Caco-2 (cell line): ENCODE measurements at regions not wholly inside any gene's neighbourhood (a gene's known extent, or its start where the extent isn't known, plus 50 kb on each side); places are given as distances from the start of the nearest gene placed in this dataset.

Source experiments
- BruUV-seq: library from RNA; stranded (reverse); fragments of 400-500 nt; replicated peaks from 2 replicates; lab custom pipeline; 2021; lab: Mats Ljungman, UMichigan
- CTCF ChIA-PET: fragments of 300-600 bp; sonication (Branson Sonifier 250); formaldehyde crosslinking; loops from one replicate; lab custom pipeline; 2022; ENCODE audit warnings: antibody characterized with exemption; lab: Charles Lee
- POLR2A ChIA-PET: fragments of 300-600 bp; sonication (Branson Sonifier 250); formaldehyde crosslinking; loops from one replicate; lab custom pipeline; 2022; ENCODE audit warnings: antibody characterized with exemption; lab: Charles Lee
- DNase-seq, 2 experiments: peaks; one replicate each; pipeline versions ENCODE4 v3.0.0 to v3.0.0-alpha.2; 2020 to 2022
- H3K27me3 ChIP-seq: replicated peaks from 2 replicates; pipeline ENCODE4 v1.6.0; 2011; ENCODE audit warnings: low read length; ENCODE audit not compliant: control insufficient read depth, insufficient read depth
- H3K36me3 ChIP-seq: 2 replicates; pipeline ENCODE4 v1.5.1; 2011; ENCODE audit warnings: low read length; ENCODE audit not compliant: control insufficient read depth, insufficient read depth
- H3K4me1 ChIP-seq: fragments of 250-450 bp; sonication (Bioruptor Pico); 2 replicates; pipeline ENCODE4 v1.5.1; 2020; ENCODE audit warnings: mild to moderate bottlenecking
- H3K4me3 ChIP-seq: 2 replicates; pipeline ENCODE4 v1.5.1; 2011; ENCODE audit warnings: low read depth, mild to moderate bottlenecking, control low read depth, low read length
- H3K9me3 ChIP-seq: fragments of 250-450 bp; sonication (Bioruptor Pico); 2 replicates; pipeline ENCODE4 v1.5.1; 2020; ENCODE audit warnings: mild to moderate bottlenecking, moderate library complexity
- H3K27ac Mint-ChIP-seq: one replicate; pipeline ENCODE4 v1.8.0; 2022; ENCODE audit warnings: mixed read lengths; ENCODE audit not compliant: unreplicated experiment
- H3K27me3 Mint-ChIP-seq: one replicate; pipeline ENCODE4 v1.8.0; 2022; ENCODE audit warnings: mixed read lengths; ENCODE audit not compliant: insufficient read depth, unreplicated experiment
- H3K36me3 Mint-ChIP-seq: one replicate; pipeline ENCODE4 v1.8.0; 2022; ENCODE audit warnings: mild to moderate bottlenecking, mixed read lengths; ENCODE audit not compliant: insufficient read depth, unreplicated experiment
- H3K4me1 Mint-ChIP-seq: one replicate; pipeline ENCODE4 v1.8.0; 2022; ENCODE audit warnings: low read depth, mixed read lengths; ENCODE audit not compliant: unreplicated experiment
- H3K4me3 Mint-ChIP-seq: one replicate; pipeline ENCODE4 v1.8.0; 2022; ENCODE audit warnings: mild to moderate bottlenecking, moderate library complexity, mixed read lengths; ENCODE audit not compliant: unreplicated experiment
- H3K9me3 Mint-ChIP-seq: one replicate; pipeline ENCODE4 v1.8.0; 2022; ENCODE audit warnings: mixed read lengths; ENCODE audit not compliant: unreplicated experiment
- intact Hi-C: fragments of 100-400 bp; cut with micrococcal nuclease; formaldehyde crosslinking; loops from one replicate; pipeline ENCODE4 v1.10.0; 2022; ENCODE audit not compliant: unreplicated experiment
- TF ChIP-seq, protein P1 (sequence below), 2 experiments: fragments of 200-600 bp in 1 of 2; IDR thresholded peaks; 1 replicate in 1 of 2; 2 replicates in 1 of 2; pipeline versions ENCODE4 v1.5.1 to v1.8.0; 2011 to 2022; ENCODE audit warnings: antibody characterized with exemption in 1 of 2, control low read depth in 1 of 2, inconsistent platforms in 1 of 2, low read depth in 1 of 2, low read length in 1 of 2, mild to moderate bottlenecking in 1 of 2, moderate library complexity in 1 of 2; ENCODE audit not compliant: insufficient read depth in 1 of 2, severe bottlenecking in 1 of 2, unreplicated experiment in 1 of 2

DNA sequence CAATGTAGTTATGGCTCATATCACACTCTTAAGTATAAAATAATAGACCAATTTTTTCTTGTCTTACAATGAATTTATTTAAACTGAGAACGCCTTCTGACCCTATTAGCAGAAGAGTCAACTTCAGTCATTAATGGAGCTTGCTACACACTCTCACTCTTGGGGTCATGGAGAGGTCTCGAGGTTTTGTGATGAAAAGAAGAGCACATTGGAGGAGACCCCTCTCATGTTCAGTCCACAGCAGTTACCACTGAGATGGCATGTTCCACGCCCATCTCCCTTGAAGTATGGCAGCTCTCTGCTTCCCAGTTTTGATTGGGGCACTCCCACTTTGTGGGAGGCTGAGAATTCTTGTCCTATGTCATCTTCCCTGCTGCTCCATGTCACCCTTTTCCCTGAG is 266.4 kb downstream of the RPS29 start:
- TF ChIP-seq, protein P1, sequence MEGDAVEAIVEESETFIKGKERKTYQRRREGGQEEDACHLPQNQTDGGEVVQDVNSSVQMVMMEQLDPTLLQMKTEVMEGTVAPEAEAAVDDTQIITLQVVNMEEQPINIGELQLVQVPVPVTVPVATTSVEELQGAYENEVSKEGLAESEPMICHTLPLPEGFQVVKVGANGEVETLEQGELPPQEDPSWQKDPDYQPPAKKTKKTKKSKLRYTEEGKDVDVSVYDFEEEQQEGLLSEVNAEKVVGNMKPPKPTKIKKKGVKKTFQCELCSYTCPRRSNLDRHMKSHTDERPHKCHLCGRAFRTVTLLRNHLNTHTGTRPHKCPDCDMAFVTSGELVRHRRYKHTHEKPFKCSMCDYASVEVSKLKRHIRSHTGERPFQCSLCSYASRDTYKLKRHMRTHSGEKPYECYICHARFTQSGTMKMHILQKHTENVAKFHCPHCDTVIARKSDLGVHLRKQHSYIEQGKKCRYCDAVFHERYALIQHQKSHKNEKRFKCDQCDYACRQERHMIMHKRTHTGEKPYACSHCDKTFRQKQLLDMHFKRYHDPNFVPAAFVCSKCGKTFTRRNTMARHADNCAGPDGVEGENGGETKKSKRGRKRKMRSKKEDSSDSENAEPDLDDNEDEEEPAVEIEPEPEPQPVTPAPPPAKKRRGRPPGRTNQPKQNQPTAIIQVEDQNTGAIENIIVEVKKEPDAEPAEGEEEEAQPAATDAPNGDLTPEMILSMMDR (IDR thresholded peaks at IDR 0.05; ENCODE audit: insufficient read depth in 1 of 2, low read depth in 1 of 2, low read length in 1 of 2, severe bottlenecking in 1 of 2, unreplicated experiment in 1 of 2): no peak
- Histone ChIP-seq H3K36me3 (no peaks in the 10 kb centered on the region), H3K4me1 (no peaks in the 10 kb centered on the region), H3K9me3 (no peaks in the 10 kb centered on the region), H3K27me3 (no peaks in the 10 kb centered on the region), H3K4me3 (no peak overlapping the region)
- DNase-seq: no peak
- H3K27me3 Mint-ChIP-seq: peaks cover 27% of the 10 kb centered on the region
- BruUV-seq: no TSS peak
- H3K9me3 Mint-ChIP-seq: no peaks in the 10 kb centered on the region
- intact Hi-C loops: no loop called here
- no peaks in the 10 kb centered on the region for H3K4me1 Mint-ChIP-seq
- no peak overlapping the region for H3K27ac Mint-ChIP-seq
- H3K36me3 Mint-ChIP-seq: no peaks in the 10 kb centered on the region
- no peak overlapping the region for H3K4me3 Mint-ChIP-seq
- CTCF ChIA-PET: no interaction called here
- POLR2A ChIA-PET: no interaction called here

DNA sequence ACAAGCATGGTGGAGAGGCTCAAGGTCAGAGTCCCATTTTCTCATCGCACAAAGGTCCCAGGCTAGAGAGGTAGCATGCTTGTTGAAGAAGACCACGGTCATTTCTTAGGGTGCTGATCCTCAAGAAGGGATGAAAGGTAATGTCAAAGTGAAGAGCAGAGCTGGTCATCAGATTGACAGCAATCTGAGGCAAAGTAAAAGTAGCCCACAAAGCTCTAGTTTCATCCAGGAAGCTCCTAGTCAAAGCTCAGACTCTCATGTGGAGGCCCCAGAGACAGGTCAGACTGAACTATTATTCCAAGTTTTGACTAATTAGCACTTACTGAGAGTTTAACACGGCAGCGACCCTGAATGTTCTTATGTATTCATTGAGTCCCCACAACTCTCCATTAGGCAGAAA is 270.6 kb downstream of the RPS29 start:
- H3K9me3 Mint-ChIP-seq: no peaks in the 10 kb centered on the region
- H3K4me3 Mint-ChIP-seq: no peak overlapping the region
- no peaks in the 10 kb centered on the region for H3K9me3 ChIP-seq
- no peaks in the 10 kb centered on the region for H3K36me3 Mint-ChIP-seq
- TF ChIP-seq, protein P1 (IDR thresholded peaks at IDR 0.05; ENCODE audit: insufficient read depth in 1 of 2, low read depth in 1 of 2, low read length in 1 of 2, severe bottlenecking in 1 of 2, unreplicated experiment in 1 of 2): no peak
- H3K27ac Mint-ChIP-seq: no peak overlapping the region
- CTCF ChIA-PET: no interaction called here
- H3K27me3 Mint-ChIP-seq: peaks cover 21% of the 10 kb centered on the region
- POLR2A ChIA-PET: no interaction called here
- no peak for DNase-seq
- intact Hi-C loops: no loop called here
- H3K4me1 Mint-ChIP-seq: no peaks in the 10 kb centered on the region
- no peak overlapping the region for H3K4me3 ChIP-seq
- H3K4me1 ChIP-seq: no peaks in the 10 kb centered on the region
- no peaks in the 10 kb centered on the region for H3K27me3 ChIP-seq
- H3K36me3 ChIP-seq: no peaks in the 10 kb centered on the region
- no TSS peak for BruUV-seq

DNA sequence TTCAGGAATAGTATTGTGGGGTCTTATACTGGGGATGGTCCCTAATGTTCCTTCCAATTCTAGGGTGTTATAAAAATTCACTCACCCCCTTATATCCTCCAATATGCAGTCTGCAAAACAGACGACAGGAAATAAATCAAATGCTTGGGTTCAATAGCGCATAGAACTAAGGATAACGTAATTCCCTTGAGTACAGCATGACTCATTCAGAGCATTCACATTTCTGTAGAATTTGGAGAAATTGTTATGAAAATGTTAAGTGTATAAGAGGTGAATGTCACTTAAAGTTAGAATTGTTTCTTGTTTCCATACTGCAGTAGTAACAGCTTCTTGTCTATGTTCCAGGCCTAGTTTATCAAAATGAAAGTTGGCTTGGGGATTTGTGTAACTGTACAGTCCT is 271.4 kb downstream of the RPS29 start:
- DNase-seq: no peak
- Histone ChIP-seq H3K4me1 (no peaks in the 10 kb centered on the region), H3K27me3 (no peaks in the 10 kb centered on the region), H3K36me3 (no peaks in the 10 kb centered on the region), H3K9me3 (no peaks in the 10 kb centered on the region), H3K4me3 (no peak overlapping the region)
- peaks cover 18% of the 10 kb centered on the region for H3K27me3 Mint-ChIP-seq
- intact Hi-C loops: no loop called here
- CTCF ChIA-PET: no interaction called here
- no peaks in the 10 kb centered on the region for H3K36me3 Mint-ChIP-seq
- H3K27ac Mint-ChIP-seq: no peak overlapping the region
- no peaks in the 10 kb centered on the region for H3K9me3 Mint-ChIP-seq
- TF ChIP-seq, protein P1 (IDR thresholded peaks at IDR 0.05; ENCODE audit: insufficient read depth in 1 of 2, low read depth in 1 of 2, low read length in 1 of 2, severe bottlenecking in 1 of 2, unreplicated experiment in 1 of 2): no peak
- no peak overlapping the region for H3K4me3 Mint-ChIP-seq
- no peaks in the 10 kb centered on the region for H3K4me1 Mint-ChIP-seq
- POLR2A ChIA-PET: no interaction called here
- no TSS peak for BruUV-seq
